GM21786 (cell line): ENCODE measurements at regions not wholly inside any gene's neighbourhood (a gene's known extent, or its start where the extent isn't known, plus 50 kb on each side); places are given as distances from the start of the nearest gene placed in this dataset.
"Not testable (repeated sequence)": the region's sequence is repeated elsewhere in the genome, so short reads cannot be mapped to it uniquely, and the experiment has no call there.

Experiments
- ATAC-seq: cut with Tn5 transposase; IDR thresholded peaks from one replicate; pipeline ENCODE4 v1.9.1; 2021; ENCODE audit not compliant: unreplicated experiment

GRCh38 chr3:44117736-44118135 lies 124.0 kb upstream of the TOPAZ1 start:
- no peak for ATAC-seq

GRCh38 chr3:44120721-44121582 lies 120.7 kb upstream of the TOPAZ1 start:
- ATAC-seq, result no peak

DNA sequence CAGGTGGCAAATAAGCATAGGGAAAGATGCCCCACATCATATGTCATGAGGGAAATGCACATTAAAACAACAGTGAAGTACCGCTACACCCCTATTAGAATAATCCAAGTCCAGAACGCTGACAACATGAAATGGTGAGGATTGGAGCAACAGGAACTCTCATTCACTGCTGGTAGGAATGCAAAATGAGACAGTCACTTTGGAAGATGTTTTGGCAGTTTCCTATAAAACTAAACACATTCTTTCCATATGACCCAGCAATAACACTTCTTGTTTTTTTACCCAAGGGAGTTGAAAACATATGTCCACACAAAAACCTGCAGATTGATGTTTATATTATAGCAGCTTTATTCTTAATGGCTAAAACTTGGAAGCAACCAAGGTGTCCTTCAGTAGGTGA lies 116.4 kb upstream of the TOPAZ1 start:
- ATAC-seq, result no peak

DNA sequence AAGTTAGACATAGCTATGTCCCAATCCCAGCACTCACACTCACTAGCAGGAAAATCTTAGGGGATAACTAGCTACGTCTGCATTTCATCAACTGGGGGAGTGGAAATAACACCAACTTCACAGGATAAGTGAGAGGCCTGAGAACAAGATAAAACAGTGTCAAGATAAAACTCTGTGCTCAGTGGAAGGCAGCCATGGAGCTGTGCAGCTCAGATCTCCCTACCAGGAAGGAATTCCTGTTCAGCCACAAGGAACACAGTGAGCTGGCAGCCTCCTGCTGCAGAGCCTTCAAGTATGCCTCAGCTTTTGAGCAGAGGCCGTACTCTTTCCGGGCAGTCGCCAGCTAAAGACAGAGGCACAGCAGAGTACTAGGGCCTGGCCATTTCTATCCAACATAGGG lies 115.8 kb upstream of the TOPAZ1 start:
- no peak for ATAC-seq

DNA sequence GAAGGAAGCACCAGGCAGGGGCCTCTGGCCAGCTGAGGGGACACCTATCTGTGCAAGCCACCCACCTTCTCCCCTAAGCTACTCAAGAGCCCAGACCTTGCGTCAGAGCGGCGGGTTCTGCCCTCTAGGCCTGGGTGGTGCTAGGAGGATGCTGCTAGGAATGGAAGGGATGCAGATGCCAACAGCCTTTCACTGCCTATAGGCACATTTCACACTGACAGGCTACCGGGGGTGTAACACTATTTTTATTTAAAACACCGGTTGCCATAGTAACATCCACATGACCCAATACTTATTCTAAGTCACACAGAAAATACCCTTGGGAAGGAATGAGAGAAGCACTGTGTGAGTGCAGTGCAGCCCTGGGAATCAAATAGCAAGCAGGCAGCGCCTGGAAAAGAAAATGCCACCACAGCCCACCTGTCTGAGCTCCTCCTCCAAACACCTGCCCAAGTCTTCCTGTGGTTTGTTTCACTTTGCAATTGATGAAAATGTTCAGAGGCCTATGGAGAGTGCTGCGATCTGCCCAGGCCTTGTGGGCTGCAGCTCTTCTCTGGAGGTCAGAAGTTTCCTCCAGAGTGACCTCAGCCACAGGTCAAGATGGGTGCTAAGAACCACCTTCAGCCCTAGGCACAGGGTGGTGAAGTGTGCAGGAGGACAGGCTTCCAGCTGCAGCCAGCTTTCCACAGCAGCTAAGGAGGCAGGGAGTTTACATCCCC lies 113.5 kb upstream of the TOPAZ1 start:
- ATAC-seq, result no peak

GRCh38 chr3:44130249-44130648 lies 111.4 kb upstream of the TOPAZ1 start:
- no peak for ATAC-seq

DNA sequence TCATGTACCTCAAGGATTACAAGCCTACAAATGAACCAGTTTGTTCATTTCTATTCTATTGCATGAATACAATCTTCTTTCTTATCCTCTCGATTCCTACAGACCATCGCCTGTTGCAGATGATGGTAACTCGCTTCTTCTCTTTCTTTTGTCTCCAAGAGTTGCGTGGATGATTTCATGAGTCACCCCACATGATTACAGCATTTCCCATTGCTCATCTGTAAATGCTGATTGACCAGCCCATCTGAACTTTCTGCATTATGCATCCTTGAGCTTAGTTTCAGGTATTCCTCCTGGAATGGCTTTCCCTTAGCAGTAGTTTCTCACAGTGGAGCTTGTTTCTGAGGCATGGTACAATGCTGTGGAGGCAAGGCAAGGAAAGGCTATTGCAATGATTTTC lies 109.6 kb upstream of the TOPAZ1 start:
- ATAC-seq, result no peak

GRCh38 chr3:44132593-44132992 lies 109.1 kb upstream of the TOPAZ1 start:
- no peak for ATAC-seq

- ATAC-seq, result no peak
These were observed 105.3 kb upstream of the TOPAZ1 start for GRCh38 chr3:44136421-44136820.

GRCh38 chr3:44146073-44146472 lies 95.6 kb upstream of the TOPAZ1 start:
- ATAC-seq, result no peak

DNA sequence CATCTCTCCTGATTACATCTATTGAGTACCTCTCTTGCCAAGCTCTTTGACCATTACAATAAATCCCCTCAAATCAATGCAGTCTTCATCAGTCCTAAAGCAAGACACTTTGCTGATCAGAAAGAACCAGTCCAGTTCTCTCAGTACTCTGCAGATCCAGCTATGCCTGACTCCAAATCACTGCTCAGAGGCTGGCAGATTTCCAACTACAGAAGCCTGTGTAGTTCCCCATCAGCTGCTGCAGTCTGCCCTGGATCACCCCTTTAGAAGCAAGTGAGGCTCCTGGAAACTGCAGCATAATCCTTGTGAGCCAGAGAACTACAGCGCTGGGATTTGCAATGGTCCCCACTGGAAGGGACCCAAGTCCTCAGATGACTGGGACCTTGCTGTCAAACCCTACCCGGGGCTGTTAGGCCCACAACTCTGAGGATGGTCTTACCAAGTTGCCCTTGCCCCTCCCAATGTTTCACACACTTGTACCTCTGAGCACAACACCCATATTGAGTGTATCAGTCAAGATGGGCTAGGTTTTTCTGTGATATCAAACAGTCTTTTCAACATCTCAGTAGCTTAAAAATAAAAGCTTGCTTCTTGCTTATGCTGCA lies 81.9 kb upstream of the TOPAZ1 start:
- no peak for ATAC-seq

- no peak for ATAC-seq
These were observed 80.9 kb upstream of the TOPAZ1 start for GRCh38 chr3:44160818-44161217.

GRCh38 chr3:44171891-44172290 lies 69.8 kb upstream of the TOPAZ1 start:
- no peak for ATAC-seq

DNA sequence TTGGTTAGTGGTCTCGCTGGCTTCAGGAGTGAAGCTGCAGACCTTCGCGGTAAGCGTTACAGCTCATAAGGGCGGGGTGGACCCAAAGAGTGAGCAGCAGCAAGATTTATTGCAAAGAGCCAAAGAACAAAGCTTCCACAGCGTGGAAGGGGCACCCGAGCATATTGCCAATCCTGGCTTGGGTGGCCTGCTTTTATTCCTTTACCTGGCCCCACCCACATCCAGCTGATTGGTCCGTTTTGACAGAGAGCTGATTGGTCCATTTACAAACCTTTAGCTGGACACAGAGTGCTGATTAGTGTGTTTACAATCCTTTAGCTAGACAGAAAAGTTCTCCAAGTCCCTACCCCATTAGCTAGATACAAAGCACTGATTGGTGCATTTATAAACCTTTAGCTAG lies 69.0 kb upstream of the TOPAZ1 start:
- not testable (repeated sequence) for ATAC-seq

DNA sequence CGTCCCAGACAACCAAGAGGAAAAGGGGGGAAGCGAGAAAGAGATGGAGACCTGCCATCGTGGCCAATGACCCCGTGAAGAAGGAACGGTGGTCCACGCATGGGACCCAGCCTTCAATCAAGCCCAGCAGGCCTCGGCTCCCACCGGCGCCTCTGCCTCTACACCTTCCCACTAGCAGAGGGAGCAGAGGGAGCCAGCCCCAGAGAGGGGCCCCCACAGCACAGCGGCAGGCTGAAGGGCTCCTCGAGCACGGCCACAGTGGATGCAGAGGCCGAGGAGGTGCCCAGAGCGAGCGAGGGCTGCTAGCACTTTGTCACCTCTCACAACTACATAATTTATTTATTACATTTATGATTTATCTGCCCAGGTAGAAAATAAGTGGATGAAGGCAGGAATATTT lies 68.4 kb upstream of the TOPAZ1 start:
- ATAC-seq, result no peak

GRCh38 chr3:44175070-44175469 lies 66.6 kb upstream of the TOPAZ1 start:
- ATAC-seq, result no peak

GRCh38 chr3:44179246-44179645 lies 62.4 kb upstream of the TOPAZ1 start:
- no peak for ATAC-seq

DNA sequence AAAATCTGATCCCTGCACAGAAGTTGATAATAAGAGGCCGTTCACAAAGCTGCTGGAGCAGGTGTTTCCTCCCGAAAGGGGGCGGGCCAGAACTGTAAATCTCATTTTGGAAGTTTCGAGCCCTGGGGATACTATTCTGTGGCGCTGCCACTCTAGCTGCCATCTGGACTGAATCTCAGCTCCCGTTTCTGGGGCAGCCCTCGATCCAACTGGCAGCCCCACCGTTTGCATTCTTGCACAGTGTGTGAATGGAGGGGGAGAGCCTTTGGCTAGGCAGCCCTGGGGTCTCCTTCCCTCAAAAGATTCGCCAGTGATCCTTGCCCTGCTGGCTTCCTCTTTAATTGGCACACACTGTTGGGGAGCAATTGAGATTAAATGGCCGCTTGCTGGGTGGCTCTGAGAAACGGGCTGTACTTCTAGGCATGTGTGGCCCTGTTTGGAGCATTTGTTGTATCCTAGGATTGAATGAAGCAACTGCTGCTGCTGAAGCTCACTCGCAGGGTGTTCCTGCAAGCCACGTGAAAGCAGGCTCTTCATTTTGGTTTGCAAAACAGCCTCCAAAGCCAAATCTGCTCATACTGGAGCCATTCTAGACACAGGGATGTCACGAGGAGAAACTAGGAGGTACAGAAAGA lies 57.2 kb upstream of the TOPAZ1 start:
- ATAC-seq, result no peak

DNA sequence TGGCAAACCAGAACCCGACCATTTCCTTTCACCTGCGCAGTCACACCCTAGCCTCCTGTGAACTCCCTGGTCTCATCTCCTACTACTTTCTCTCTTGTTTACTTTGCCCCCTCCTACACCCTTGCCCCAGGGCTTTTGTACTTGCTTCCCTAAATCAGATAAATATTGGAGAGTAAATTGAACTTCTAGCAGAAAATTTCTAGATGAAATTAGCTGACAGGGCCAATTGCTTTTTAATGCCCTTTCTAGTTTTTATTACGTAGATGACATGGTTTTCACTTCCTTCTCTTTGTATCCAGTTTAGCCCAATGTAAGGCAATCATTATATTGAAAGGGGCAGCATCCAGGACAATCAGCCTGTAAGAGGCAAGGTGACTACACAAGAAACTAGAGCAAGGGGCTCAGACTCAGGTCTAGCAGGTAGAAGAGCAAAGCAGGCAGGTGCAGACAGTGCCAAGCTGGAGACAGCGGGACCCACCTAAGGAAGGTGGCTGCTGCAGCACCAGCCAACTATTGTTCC lies 56.2 kb upstream of the TOPAZ1 start:
- no peak for ATAC-seq

- ATAC-seq, result no peak
These were observed 55.5 kb upstream of the TOPAZ1 start for GRCh38 chr3:44186111-44186672.

GRCh38 chr3:44186712-44187111 lies 55.0 kb upstream of the TOPAZ1 start:
- no peak for ATAC-seq
